NCI-H82 treated with DMSO at 0.1 percent for 48 hours (cell line): ENCODE measurements at regions not wholly inside any gene's neighbourhood (a gene's known extent, or its start where the extent isn't known, plus 50 kb on each side); places are given as distances from the start of the nearest gene placed in this dataset.
"Not testable (repeated sequence)": the region's sequence is repeated elsewhere in the genome, so short reads cannot be mapped to it uniquely, and the experiment has no call there.

Experiments used
- DNase-seq: peaks from one replicate; lab custom pipeline; 2025; ENCODE audit not compliant: unreplicated experiment; lab: John Stamatoyannopoulos, UW

DNA sequence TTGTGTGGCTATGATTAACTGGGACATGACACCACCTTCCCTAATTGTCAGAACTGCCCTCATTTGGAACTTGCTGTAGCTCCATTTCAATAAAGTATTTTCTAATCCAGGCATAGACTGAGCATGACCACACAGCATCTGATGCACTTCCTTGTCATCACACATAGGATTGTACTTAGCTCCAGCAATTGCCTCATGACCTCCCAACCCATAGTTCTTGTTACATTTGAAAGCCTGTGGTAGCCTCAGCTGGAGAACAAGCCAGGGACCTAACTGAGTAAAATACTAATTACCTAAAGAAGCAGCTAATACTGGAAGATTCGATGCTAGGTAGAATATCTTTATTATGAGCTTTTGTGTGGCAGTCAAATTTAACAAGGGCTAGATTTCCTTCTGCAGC, 187.3 kb upstream of the KIF2B start:
- no peak for DNase-seq

DNA sequence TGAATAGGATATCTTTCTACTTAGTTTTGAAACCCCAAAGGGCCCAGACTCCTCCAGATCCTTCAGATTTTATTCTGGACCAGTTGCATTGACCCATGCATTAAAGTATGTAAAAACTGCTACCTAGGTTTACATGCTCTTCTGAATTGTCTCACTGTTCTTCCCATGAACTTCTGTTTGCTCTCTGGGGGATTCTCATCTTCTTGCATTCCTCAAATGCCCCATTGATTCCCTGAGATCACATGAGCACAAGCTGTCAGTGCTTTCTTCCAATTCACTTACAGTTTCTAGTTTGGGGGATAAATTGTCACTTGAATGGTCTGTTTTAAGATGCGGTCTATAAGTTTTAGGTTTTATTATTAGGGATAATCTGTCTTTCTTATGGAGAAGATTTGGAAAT, 188.9 kb upstream of the KIF2B start:
- DNase-seq: no peak

DNA sequence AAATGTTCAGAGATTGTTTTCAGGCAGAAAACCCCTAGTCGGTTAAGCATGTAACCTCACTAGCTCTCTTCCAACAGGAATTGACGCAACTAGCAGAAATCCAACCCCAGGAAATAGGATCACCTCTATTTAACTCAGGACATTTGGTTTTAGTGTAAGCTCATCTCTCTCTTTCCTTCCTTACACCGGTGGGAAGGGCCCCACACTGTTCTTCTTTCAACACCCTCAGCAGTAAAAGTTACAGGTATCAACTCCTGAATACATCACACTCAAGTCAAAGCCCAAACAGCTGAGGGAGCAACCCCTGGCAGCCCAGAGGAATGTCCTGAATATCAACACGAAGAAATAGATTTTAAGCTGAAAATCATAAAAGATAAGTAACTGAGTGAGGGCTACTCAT, 191.2 kb upstream of the KIF2B start:
- no peak for DNase-seq

DNA sequence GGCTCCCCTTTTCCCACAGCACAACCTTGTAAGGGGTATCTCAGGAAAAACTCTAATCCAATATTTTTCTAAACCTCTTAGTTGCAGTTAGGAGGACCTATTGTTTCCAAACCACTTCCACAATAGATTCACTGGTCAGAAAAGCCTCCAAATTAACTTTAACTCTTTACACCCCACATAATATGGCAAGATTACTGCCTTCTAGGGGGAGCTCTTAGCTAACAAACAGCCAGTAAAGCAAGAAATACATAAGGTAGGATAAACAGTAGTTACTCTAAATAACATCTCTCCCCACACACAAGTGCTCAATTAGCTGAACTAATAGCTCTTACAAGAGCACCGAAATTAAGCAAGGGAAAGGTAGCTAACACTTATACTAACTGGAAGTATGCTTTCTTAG, 192.1 kb upstream of the KIF2B start:
- DNase-seq: no peak

DNA sequence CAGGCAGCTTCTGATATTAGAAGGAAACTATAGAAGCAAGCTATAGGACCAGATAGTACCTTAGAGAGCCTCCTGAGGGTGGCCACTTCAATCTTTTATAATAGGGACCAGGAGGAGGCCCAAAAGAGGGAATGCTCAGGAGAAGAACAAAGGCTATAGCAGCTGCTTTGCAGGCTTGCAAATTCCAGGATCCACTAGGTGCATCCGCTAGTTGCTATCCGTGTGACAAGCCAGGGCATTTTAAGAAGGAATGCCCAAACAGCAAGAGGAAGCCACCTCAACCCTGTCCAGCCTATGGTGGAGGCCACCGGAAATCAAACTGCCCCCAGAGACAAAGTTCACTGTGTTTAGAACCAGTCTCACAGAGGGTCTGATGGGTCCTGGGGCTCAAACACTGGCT, 192.6 kb upstream of the KIF2B start:
- DNase-seq: no peak

DNA sequence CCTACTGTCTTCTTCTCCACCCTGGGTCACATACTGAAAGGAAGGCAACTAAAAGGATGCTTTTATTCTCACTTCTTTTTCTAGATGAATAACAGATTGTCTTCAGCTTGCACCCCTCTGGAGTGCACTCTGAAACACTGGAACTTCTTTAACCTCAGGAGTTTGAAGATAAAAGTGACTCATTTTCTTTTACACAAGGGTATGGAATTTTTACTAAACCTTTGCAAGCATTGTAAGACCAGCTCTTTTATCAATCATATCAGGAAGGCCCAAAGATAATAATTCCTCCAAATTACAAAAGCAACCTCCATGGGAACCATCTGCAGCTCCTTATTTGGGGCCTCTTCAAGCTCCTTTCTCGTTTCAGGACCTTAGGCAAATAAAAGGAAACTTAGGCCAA, 193.5 kb upstream of the KIF2B start:
- no peak for DNase-seq

DNA sequence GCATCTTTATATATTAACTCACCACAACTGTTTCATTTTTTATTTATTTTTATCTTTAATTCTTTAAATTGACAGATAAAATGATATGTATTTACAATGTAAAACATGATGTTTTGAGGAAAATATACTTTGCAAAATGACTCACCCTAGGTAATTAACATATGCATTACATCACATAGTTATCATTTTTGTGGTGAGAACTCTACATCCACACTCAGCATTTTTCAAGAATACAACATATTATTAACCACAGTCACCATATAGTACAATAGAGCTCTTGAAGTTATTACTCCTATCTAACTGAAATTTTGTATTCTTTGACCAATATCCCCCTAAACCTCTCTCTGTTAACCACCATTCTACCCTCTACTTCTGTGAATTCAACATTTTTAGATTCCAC, 194.7 kb upstream of the KIF2B start:
- no peak for DNase-seq

DNA sequence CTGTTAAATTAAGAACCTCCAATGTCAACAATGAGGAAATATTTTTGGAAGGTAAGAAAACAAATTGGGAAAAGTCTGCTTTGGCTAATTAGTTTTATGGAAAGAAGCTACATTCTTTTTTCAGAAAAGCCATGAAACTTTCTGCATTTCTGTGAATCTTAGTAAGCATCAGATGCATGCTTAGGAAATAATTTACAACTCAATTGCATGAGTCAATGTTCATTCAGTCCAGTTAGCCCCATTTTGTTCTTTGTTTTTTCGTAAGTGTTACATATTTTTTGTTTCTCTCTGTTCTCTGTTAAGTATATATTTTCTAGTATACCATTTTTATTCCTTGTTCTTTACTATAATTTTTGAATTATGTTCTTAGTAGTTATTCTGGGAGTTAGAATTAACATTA, 195.2 kb upstream of the KIF2B start:
- no peak for DNase-seq

DNA sequence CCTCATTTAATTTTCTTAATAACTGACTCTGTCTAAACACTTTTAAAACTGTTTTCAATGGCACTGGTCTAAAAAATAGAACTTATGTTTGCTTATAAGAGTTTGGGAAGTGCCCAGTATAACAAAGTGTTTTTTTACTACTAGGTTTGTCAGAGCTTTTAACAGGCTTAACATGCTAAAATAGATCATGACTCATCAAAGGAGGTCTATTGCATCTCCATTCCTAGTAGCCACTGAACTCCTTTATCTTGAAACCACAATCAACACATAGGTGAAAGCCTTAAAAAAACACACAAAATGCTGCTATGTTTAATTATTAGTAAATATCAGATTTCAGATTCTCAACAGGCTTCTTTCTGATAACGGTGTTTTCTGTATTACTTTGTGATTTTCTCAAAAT, 196.4 kb upstream of the KIF2B start:
- no peak for DNase-seq

DNA sequence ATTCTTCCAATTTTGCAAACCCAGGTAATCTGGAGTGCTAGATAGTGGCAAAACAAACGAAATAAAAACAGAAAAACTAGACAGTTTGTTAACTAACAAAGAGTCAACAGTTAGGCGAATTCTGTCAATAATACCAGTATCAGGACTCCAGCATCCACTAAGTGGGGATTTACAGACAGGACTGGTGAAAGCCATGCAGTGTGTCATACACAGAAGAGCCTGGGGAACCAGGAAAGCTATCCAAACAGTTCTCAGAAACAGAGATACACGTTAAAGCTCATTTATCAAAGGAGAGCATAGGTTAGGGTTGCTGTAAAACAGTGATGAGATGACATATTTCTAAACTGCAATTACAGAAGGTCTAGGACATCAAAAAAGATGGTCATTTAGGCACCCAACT, 203.7 kb upstream of the KIF2B start:
- DNase-seq: no peak

DNA sequence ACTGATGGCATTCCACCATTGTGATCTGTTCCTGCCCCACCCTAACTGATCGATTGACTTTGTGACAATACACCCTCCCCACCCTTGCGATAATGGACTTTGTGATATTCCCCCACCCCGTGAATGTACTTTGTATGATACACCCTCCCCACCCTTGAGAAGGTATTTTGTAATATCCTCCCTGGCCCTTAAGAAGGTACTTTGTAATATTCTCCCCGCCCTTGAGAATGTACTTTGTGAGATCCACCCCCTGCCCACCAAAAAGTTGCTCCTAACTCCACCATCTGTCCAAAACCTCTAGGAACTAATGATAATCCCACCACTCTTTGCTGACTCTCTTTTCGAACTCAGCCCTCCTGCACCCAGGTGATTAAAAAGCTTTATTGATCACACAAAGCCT, 214.5 kb upstream of the KIF2B start:
- DNase-seq: not testable (repeated sequence)

DNA sequence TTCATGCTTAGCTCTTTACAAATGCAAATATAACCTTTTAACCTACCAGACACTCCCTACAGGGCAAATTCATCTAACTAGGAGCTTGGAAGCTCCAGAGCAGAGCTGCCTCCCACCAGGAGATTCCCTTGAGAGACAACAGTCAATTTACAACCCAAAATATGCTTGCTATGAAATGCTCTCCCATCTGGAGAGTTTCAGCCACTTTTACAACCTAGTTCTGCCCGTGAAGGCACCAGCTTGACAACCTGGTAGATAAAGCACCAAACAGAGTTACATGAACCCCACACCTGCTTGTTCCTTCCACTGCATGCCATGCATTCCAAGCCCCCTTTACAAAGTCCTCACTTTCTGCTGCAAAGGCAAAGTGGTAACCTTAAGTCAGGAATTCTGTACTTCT, 215.3 kb upstream of the KIF2B start:
- no peak for DNase-seq

DNA sequence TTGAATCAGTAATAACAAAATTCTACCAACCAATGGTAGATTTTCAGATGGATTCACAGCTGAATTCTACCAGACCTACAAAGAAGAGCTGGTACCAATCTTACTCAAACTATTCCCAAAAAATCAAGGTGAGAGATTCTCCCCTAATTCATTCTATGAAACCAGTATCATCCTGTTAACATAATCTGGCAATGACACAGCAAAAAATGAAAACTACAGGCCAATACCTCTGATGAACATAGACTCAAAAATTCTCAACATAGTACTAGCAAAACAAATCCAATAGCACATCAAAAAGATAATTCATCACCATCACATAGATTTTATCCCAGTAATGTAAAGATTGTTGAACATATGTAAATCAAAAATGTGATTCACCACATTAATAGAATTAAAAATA, 234.4 kb upstream of the KIF2B start:
- no peak for DNase-seq

DNA sequence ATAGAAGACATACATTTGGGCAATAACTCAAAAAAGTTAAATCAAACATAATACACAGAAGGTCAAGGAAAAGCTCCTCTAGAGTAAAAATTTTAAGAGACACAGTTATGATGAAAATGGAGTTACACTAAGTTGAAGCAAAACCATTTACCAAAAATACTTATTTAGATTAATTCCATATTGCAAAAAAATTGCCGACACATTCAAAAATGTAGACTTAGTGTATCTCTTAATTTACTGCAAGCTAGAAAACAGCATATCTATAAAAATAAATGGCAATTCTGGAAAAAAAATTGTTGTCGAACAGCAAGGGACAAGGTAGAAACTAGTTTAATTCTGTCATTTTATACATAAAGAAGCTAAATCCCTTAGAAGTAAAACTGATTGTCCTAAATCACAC, 248.7 kb upstream of the KIF2B start:
- DNase-seq: no peak

DNA sequence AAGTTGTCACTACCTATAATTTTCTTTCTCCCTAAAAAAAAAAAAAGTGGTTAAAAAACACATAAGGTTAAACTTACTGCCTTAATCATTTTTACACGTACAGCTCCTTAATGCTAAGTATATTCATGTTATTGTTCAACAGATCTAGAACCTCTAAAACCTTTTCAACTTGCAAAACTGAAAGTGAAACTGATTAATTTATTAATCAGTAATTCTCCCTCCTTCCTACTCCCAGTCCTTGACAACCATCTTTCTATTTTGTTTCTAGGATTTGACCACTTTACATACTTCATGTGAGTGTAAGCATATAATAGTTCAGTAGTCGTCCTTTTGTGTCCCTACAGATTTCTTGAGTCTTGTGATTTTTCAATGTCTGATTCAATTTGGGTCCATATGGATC, 251.4 kb upstream of the KIF2B start:
- DNase-seq: no peak

DNA sequence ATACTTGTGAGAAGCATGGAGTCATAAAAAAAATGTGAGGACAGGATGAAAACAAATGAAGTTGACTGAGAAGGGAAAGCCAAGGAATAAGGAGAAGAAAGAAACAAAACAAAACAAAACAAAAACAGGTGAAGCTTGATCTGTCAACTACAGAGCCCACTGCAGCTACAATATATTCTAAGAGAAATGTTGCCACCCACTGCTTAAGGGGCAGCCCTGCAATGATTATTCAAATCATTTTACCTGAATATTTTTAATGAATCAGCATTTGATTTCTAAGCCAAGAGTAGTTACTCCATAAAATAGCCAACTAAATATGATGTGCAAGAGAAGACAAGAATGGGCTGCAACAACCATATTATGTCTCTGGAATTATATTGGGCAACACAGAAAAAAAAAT, 252.0 kb upstream of the KIF2B start:
- no peak for DNase-seq

DNA sequence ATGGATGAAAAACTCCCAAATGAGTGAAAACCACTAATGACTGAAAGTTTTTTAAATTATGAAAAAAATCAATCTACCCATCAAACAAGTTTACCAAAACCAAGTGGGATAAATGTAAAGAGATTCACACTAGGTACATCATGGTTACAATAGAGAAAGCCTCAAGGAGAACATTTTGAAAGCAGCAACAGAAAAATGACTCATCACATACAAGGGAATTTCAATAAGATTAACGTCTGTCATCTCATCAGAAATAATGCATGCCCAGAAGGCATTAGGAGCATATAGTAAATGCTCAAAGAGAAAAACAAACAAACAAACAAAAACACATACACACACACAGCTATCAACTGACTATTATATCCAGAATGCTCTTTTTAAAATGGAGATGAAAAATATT, 261.8 kb upstream of the KIF2B start:
- DNase-seq: no peak

DNA sequence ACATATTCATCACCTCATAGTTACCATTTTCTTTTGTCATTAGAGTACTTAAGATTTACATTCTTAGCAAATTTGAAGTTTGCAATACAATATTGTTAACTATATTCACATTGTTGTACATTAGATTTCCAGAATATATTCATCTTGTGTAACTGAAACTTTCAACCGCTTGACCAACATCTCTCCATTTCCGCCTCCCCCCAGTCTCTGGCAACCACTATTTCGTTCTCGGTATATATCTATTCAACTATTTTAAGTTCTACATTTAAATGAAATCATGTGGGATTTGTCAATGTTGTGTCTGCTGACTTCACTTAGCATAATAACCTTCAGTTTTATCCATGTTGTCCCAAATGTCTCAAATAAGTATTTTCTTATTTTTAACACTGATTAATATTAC, 274.5 kb upstream of the KIF2B start:
- DNase-seq: no peak

DNA sequence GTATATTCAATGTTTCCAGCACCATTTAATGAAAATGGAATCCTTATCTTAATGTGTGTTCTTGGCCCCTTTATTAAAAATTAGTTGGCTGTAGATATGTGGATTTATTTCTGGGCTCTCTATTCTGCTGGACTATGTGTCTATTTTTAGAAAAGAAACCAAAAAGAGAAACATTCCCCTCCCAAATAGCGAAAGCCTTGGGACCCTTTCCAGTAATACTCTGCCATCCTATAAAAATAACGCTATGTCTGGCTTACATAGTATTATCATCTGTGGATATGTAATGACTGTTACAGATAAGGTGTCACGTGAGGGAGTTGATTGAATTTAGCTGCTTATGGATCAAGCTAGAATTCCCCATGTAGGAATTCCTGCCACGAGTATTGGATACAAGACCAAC, 279.3 kb upstream of the KIF2B start:
- no peak for DNase-seq

DNA sequence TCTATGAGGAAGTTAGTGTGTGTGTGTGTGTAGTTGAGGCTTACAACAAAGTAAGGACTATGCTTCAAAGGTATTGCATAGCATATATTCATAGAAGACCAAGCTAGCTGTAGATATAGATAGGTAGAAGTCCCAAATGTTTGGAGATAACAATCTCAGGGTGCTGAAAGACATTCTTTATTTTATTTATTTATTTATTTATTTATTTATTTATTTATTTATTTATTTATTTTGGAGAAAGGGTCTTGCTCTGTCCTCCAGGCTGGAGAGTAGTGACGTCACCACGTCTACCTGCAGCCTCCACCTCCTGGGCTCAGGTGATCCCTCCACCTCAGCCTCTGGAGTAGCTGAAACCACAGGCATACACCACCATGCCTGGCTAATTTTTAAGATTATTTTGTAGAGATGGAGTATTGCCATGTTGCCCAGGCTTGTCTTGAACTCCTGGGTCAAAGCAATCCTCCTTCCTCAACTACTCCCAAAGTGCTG, 284.6 kb upstream of the KIF2B start:
- DNase-seq: no peak

DNA sequence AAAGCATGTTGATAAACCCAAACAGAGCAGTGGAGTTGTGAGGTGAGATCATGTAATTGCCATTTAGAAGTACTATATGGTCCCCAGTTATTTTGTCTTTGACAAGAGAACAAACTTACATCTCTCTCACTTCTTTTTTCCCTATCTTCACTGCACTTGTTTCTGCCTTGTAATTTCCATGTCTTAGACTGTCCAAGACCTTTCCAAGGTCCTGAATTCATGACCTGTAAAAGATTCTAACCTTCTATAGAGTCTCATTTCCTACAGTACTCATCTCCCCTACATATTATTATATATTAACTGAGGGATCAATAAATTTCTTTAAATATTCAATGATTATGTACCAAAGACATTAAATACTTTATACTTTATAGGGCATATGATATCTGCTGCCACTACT, 295.3 kb upstream of the KIF2B start:
- DNase-seq: no peak

DNA sequence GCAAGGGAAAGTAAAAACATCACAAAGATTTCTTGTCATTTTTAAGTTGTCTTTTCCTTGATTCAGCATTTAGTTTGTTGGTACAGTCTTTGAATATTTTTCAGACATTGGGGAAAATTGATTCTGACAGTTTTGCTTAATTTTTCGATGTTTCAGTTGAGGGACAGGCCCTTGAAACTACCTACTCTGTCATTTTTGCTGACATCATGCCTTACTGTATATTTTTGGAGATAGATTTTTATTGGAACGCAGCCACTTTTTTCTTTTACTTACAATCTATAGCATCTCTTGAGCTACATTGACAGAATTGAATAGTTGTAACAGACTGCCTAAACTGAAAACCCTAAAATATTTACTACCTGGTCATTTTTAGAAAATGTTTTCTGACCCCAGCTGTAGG, 297.1 kb upstream of the KIF2B start:
- no peak for DNase-seq

DNA sequence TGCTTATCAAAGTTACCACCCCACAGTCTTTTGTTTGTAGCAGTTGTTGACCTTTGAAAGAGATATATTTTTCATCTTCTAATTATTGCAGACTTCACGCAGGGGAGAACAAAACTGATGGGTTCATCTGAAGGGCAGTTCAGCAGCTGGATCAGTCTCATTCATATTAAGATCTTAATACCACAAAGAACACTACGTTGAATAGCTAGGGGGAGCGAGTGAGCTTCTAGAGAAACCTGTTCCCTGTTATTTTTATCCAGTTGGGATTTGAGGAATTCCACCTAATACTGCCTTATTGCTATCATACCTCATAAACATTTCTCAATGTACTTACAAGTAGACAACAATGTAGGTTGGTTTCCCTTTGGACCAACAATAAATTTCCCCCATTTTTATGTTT, 306.1 kb upstream of the KIF2B start:
- DNase-seq: no peak

DNA sequence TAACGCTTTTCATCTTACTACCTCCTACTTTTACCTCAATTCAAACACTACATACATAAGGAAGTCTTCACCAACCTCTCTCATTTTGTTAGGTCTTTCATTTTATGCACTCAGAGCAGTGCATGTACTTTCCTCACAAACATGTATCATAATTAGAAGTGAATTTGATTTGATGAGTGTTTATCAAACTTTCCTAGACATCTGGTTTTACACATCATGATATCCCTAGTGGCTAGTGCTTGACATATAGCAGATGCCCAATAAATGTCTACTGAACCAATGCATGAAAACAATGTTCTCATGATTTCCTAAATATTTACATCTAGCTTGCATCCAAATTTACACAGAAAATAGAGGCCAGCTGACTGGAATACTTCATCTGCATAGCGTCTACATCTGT, 323.4 kb upstream of the KIF2B start:
- DNase-seq: no peak
